ENCODE measurements at regions not wholly inside any gene's neighbourhood (a gene's known extent, or its start where the extent isn't known, plus 50 kb on each side); places are given as distances from the start of the nearest gene placed in this dataset.
A peak's percentile ranks its signal among the peaks of the same experiment; 100 is the strongest.

DNA sequence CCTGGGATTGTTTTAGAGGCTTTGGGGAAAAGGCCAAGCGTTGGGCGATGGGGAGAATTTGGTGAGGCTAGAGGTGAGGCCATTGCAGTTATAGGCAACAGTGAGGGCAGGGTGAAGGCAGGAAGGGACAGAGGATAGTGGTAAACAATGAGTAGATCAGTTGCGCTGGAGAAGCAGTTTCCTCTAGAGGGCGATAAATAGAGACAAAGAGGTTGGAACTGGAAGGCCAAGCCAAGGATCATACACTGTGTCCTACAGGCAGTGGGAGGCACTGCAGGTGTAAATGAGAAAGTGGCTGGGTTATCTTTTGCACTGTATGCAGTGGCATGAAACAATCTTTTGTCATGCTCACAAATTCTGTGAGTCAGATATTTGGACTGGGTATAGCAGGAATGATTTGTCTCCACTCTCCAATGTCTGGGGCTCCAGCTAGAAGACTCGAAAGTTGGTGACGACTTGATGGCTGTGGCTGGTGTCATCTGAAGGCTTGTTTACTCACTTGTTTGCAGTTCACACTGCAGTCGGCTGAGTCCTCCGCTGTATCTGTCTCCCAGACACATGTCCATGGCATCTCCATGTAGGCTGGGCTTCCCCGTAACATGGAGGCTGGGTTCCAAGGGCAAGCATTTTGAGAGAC lies 82.1 kb downstream of the TNP1 start:
- TF ChIP-seq, protein P1, sequence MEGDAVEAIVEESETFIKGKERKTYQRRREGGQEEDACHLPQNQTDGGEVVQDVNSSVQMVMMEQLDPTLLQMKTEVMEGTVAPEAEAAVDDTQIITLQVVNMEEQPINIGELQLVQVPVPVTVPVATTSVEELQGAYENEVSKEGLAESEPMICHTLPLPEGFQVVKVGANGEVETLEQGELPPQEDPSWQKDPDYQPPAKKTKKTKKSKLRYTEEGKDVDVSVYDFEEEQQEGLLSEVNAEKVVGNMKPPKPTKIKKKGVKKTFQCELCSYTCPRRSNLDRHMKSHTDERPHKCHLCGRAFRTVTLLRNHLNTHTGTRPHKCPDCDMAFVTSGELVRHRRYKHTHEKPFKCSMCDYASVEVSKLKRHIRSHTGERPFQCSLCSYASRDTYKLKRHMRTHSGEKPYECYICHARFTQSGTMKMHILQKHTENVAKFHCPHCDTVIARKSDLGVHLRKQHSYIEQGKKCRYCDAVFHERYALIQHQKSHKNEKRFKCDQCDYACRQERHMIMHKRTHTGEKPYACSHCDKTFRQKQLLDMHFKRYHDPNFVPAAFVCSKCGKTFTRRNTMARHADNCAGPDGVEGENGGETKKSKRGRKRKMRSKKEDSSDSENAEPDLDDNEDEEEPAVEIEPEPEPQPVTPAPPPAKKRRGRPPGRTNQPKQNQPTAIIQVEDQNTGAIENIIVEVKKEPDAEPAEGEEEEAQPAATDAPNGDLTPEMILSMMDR (IDR thresholded peaks at IDR 0.05; ENCODE audit: poor library complexity, severe bottlenecking), result peak; percentile 26
- no peak for TF ChIP-seq EP300 (conservative IDR thresholded peaks at IDR 0.05; ENCODE audit: poor library complexity, severe bottlenecking)
- TF ChIP-seq POLR2AphosphoS5 (IDR thresholded peaks at IDR 0.05), result no peak
- TF ChIP-seq EZH2 (IDR thresholded peaks at IDR 0.05; ENCODE audit: borderline replicate concordance, insufficient read depth, low read length, poor library complexity, severe bottlenecking), result no peak
- TF ChIP-seq SMC3 (conservative IDR thresholded peaks at IDR 0.05; ENCODE audit: poor library complexity), result no peak
- no peak for TF ChIP-seq RAD21 (conservative IDR thresholded peaks at IDR 0.05)

Measured in neural cell (in vitro differentiated cells).